Ishikawa (cell line): ENCODE measurements at regions not wholly inside any gene's neighbourhood (a gene's known extent, or its start where the extent isn't known, plus 50 kb on each side); places are given as distances from the start of the nearest gene placed in this dataset.

Experiments used
- CEBPB ChIP-seq: IDR thresholded peaks from 2 replicates; pipeline ENCODE4 v1.6.1; 2012
- CREB1 ChIP-seq: IDR thresholded peaks from 2 replicates; pipeline ENCODE4 v1.6.1; 2012; ENCODE audit warnings: low read depth
- EGR1 ChIP-seq: IDR thresholded peaks from 2 replicates; pipeline ENCODE4 v1.6.1; 2012
- EP300 ChIP-seq: IDR thresholded peaks from 2 replicates; pipeline ENCODE4 v1.6.1; 2012; ENCODE audit warnings: borderline replicate concordance
- RAD21 ChIP-seq: IDR thresholded peaks from 2 replicates; pipeline ENCODE4 v1.6.1; 2012; ENCODE audit warnings: low read depth
- TAF1 ChIP-seq: IDR thresholded peaks from 2 replicates; pipeline ENCODE4 v1.6.1; 2012; ENCODE audit warnings: low read depth, mild to moderate bottlenecking
- TCF12 ChIP-seq: IDR thresholded peaks from 2 replicates; pipeline ENCODE4 v1.6.1; 2012; ENCODE audit warnings: low read depth
- YY1 ChIP-seq: IDR thresholded peaks from 2 replicates; pipeline ENCODE4 v1.6.1; 2012; ENCODE audit warnings: low read depth
- TF ChIP-seq, protein P1 (sequence below): IDR thresholded peaks from 2 replicates; pipeline ENCODE4 v1.6.1; 2012; ENCODE audit warnings: low read depth, mild to moderate bottlenecking
- TF ChIP-seq, protein P2 (sequence below): IDR thresholded peaks from 2 replicates; pipeline ENCODE4 v1.6.1; 2012
- TF ChIP-seq, protein P3 (sequence below): IDR thresholded peaks from 2 replicates; pipeline ENCODE4 v1.6.1; 2012

DNA sequence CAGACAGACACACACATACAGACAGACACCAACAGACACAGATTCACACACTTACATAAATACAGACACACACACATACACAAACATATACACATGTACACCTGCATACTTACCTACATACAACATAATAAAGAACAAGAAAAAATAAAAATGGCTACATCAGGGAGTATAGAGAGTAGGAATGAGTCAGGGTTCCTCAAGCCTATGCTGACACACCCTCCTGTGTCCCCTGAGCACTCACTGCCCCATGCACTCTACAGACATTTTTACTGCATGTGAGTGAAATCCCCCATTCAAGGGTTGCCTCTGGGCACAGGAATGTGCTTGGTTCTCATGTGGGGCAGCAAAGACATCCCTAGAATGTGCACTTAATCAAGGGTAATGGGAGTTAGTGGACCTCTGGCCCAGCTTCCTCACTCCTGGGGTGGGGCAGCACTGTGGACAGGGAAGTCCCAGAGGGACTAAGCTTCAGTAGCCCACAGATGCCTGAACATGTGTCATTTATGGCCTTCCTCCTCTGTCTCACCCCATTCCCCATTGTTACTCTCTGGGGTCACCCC lies 185.9 kb upstream of the FOXA2 start:
- TF ChIP-seq TCF12 (no peak), CEBPB (no peak), EP300 (no peak), TAF1 (no peak), YY1 (no peak), RAD21 (no peak), EGR1 (no peak), CREB1 (no peak)
- TF ChIP-seq, protein P1, sequence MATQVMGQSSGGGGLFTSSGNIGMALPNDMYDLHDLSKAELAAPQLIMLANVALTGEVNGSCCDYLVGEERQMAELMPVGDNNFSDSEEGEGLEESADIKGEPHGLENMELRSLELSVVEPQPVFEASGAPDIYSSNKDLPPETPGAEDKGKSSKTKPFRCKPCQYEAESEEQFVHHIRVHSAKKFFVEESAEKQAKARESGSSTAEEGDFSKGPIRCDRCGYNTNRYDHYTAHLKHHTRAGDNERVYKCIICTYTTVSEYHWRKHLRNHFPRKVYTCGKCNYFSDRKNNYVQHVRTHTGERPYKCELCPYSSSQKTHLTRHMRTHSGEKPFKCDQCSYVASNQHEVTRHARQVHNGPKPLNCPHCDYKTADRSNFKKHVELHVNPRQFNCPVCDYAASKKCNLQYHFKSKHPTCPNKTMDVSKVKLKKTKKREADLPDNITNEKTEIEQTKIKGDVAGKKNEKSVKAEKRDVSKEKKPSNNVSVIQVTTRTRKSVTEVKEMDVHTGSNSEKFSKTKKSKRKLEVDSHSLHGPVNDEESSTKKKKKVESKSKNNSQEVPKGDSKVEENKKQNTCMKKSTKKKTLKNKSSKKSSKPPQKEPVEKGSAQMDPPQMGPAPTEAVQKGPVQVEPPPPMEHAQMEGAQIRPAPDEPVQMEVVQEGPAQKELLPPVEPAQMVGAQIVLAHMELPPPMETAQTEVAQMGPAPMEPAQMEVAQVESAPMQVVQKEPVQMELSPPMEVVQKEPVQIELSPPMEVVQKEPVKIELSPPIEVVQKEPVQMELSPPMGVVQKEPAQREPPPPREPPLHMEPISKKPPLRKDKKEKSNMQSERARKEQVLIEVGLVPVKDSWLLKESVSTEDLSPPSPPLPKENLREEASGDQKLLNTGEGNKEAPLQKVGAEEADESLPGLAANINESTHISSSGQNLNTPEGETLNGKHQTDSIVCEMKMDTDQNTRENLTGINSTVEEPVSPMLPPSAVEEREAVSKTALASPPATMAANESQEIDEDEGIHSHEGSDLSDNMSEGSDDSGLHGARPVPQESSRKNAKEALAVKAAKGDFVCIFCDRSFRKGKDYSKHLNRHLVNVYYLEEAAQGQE, result no peak
- TF ChIP-seq, protein P2, sequence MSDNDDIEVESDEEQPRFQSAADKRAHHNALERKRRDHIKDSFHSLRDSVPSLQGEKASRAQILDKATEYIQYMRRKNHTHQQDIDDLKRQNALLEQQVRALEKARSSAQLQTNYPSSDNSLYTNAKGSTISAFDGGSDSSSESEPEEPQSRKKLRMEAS, result no peak
- TF ChIP-seq, protein P3, sequence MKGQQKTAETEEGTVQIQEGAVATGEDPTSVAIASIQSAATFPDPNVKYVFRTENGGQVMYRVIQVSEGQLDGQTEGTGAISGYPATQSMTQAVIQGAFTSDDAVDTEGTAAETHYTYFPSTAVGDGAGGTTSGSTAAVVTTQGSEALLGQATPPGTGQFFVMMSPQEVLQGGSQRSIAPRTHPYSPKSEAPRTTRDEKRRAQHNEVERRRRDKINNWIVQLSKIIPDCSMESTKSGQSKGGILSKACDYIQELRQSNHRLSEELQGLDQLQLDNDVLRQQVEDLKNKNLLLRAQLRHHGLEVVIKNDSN, result no peak
